SK-N-SH (cell line): ENCODE measurements at regions not wholly inside any gene's neighbourhood (a gene's known extent, or its start where the extent isn't known, plus 50 kb on each side); places are given as distances from the start of the nearest gene placed in this dataset.

Experiments used
- CTCF ChIA-PET: fragments of 300-600, 350-600 bp; formaldehyde crosslinking; extraction: SDS; loops from one replicate; lab custom pipeline; 2021; lab: Yijun Ruan, JAX
- POLR2A ChIA-PET: fragments of 350-600 bp; sonication (Branson Sonifier 250); formaldehyde crosslinking; extraction: SDS; loops from one replicate; lab custom pipeline; 2020; ENCODE audit warnings: antibody characterized with exemption, inconsistent platforms; lab: Yijun Ruan, JAX
- DNase-seq: peaks from one replicate; pipeline ENCODE4 v3.0.0; 2012
- H2AFZ ChIP-seq: fragments of 200-600 bp; sonication (generic); 2 replicates; pipeline ENCODE4 v1.8.1; 2016; ENCODE audit warnings: antibody characterized with exemption, mild to moderate bottlenecking, low read depth
- H3F3A ChIP-seq: fragments of 200-600 bp; sonication (generic); replicated peaks from 2 replicates; pipeline ENCODE3; 2016; ENCODE audit warnings: antibody characterized with exemption, mild to moderate bottlenecking; ENCODE audit not compliant: insufficient read depth
- H3K27ac ChIP-seq, 2 experiments: fragments of 200-500 bp in 1 of 2; fragments of 200-600 bp in 1 of 2; sonication (Bioruptor generic) in 1 of 2; sonication (generic), shearing (Covaris generic) in 1 of 2; 2 replicates each; pipeline versions ENCODE4 v1.5.1 to v1.6.1; 2014 to 2016; ENCODE audit warnings: low read depth in 2 of 2, inconsistent platforms in 1 of 2, low read length in 1 of 2, mild to moderate bottlenecking in 1 of 2, mixed read lengths in 1 of 2
- H3K27me3 ChIP-seq: fragments of 200-600 bp; sonication (generic), shearing (Covaris generic); 2 replicates; pipeline ENCODE4 v1.6.1; 2016; ENCODE audit warnings: mixed run types; ENCODE audit not compliant: insufficient read depth
- H3K36me3 ChIP-seq, 2 experiments: fragments of 200-500 bp in 1 of 2; fragments of 200-600 bp in 1 of 2; sonication (Bioruptor generic) in 1 of 2; sonication (generic) in 1 of 2; replicated peaks in 1 of 2; 2 replicates each; pipeline versions ENCODE3 to v1.5.1; 2014 to 2016; ENCODE audit warnings: low read length in 1 of 2, mild to moderate bottlenecking in 1 of 2; ENCODE audit not compliant: insufficient read depth in 2 of 2, control insufficient read depth in 1 of 2
- H3K4me1 ChIP-seq, 2 experiments: fragments of 200-500 bp in 1 of 2; fragments of 200-600 bp in 1 of 2; sonication (Bioruptor generic) in 1 of 2; sonication (generic), shearing (Covaris generic) in 1 of 2; 2 replicates each; pipeline versions ENCODE4 v1.5.1 to v1.6.1; 2014 to 2016; ENCODE audit warnings: low read depth in 1 of 2, low read length in 1 of 2, mixed run types in 1 of 2; ENCODE audit not compliant: insufficient read depth in 2 of 2, control insufficient read depth in 1 of 2
- H3K4me2 ChIP-seq: fragments of 200-600 bp; sonication (generic), shearing (Covaris generic); 2 replicates; pipeline ENCODE4 v1.6.1; 2017; ENCODE audit warnings: mixed run types
- H3K4me3 ChIP-seq, 2 experiments: fragments of 200-500 bp in 1 of 2; fragments of 200-600 bp in 1 of 2; sonication (Bioruptor generic) in 1 of 2; sonication (generic), shearing (Covaris generic) in 1 of 2; 2 replicates each; pipeline versions ENCODE4 v1.5.1 to v1.8.1; 2014 to 2016; ENCODE audit warnings: low read depth in 2 of 2, inconsistent platforms in 1 of 2, low read length in 1 of 2, mild to moderate bottlenecking in 1 of 2, mixed read lengths in 1 of 2, moderate library complexity in 1 of 2
- H3K79me2 ChIP-seq: fragments of 200-600 bp; sonication (generic); 2 replicates; pipeline ENCODE4 v1.8.1; 2017; ENCODE audit warnings: mild to moderate bottlenecking; ENCODE audit not compliant: insufficient read depth
- H3K9ac ChIP-seq: fragments of 200-600 bp; sonication (generic); 2 replicates; pipeline ENCODE4 v1.6.1; 2017; ENCODE audit warnings: mixed run types
- H3K9me2 ChIP-seq: fragments of 200-600 bp; sonication (generic); 2 replicates; pipeline ENCODE4 v1.6.1; 2017; ENCODE audit warnings: mixed run types
- H3K9me3 ChIP-seq: fragments of 200-600 bp; sonication (generic); 2 replicates; pipeline ENCODE4 v1.6.1; 2017; ENCODE audit warnings: mixed run types, mild to moderate bottlenecking, moderate library complexity
- H4K20me1 ChIP-seq: fragments of 200-600 bp; sonication (generic); 2 replicates; pipeline ENCODE4 v1.6.1; 2017; ENCODE audit warnings: mild to moderate bottlenecking, mixed run types; ENCODE audit not compliant: insufficient read depth
- CHD2 ChIP-seq: fragments of 150-350 bp; IDR thresholded peaks from 2 replicates; pipeline ENCODE4 v1.6.1; 2018; ENCODE audit warnings: low read length; ENCODE audit not compliant: partially characterized antibody
- FOSL2 ChIP-seq: IDR thresholded peaks from 2 replicates; pipeline ENCODE4 v1.4.0; 2012; ENCODE audit warnings: low read depth, mild to moderate bottlenecking, moderate library complexity, borderline replicate concordance
- FOXJ3 ChIP-seq: sonication (generic); formaldehyde crosslinking; IDR thresholded peaks from 2 replicates; pipeline ENCODE4 v1.5.1; 2020; ENCODE audit warnings: mild to moderate bottlenecking, missing genetic modification reagents
- FOXM1 ChIP-seq: IDR thresholded peaks from 2 replicates; pipeline ENCODE4 v1.4.0; 2012; ENCODE audit warnings: low read depth, mild to moderate bottlenecking
- GABPA ChIP-seq: IDR thresholded peaks from 2 replicates; pipeline ENCODE4 v1.4.0; 2012; ENCODE audit warnings: low read depth, mild to moderate bottlenecking
- GATA2 ChIP-seq: sonication (generic); formaldehyde crosslinking; IDR thresholded peaks from 2 replicates; pipeline ENCODE4 v1.5.0; 2020; ENCODE audit warnings: mild to moderate bottlenecking, missing genetic modification reagents
- MAX ChIP-seq: IDR thresholded peaks from 2 replicates; pipeline ENCODE4 v1.4.0; 2012; ENCODE audit warnings: low read depth
- RAD21 ChIP-seq: IDR thresholded peaks from 2 replicates; pipeline ENCODE4 v1.6.1; 2012; ENCODE audit warnings: mild to moderate bottlenecking, low read length
- RXRA ChIP-seq: IDR thresholded peaks from 2 replicates; pipeline ENCODE4 v1.4.0; 2012; ENCODE audit warnings: low read depth, mild to moderate bottlenecking, borderline replicate concordance
- USF1 ChIP-seq: IDR thresholded peaks from 2 replicates; pipeline ENCODE4 v1.4.0; 2012; ENCODE audit warnings: low read depth, borderline replicate concordance
- USF2 ChIP-seq: fragments of 150-350 bp; IDR thresholded peaks from 2 replicates; pipeline ENCODE4 v1.6.1; 2017; ENCODE audit warnings: antibody characterized with exemption, low read length, low read depth, borderline replicate concordance
- ZBTB33 ChIP-seq: IDR thresholded peaks from 2 replicates; pipeline ENCODE4 v1.4.0; 2012; ENCODE audit warnings: low read depth, borderline replicate concordance
- WGBS: methylation state at CpG from one replicate; pipeline ENCODE4 v1.1.6; 2017; ENCODE audit warnings: low lambda C conversion rate; 5-methylcytosine and 5-hydroxymethylcytosine counted together

GRCh38 chr14:105938055-105938863 is 411.9 kb downstream of the TMEM121 start:
- Histone ChIP-seq H3K9me2 (no peaks in the 10 kb centered on the region), H3K79me2 (no peaks in the 10 kb centered on the region), H3K27me3 (no peaks in the 10 kb centered on the region; the same call in 1 of the 2 replicates), H4K20me1 (no peaks in the 10 kb centered on the region), H3K9ac (no peak overlapping the region), H2AFZ (no peak overlapping the region), H3K36me3 (no peaks in the 10 kb centered on the region), H3K4me2 (no peak overlapping the region), H3F3A (no peaks in the 10 kb centered on the region), H3K27ac (no peak overlapping the region), H3K4me1 (no peaks in the 10 kb centered on the region), H3K4me3 (no peak overlapping the region), H3K9me3 (no peaks in the 10 kb centered on the region)
- TF ChIP-seq GABPA (no peak), ZBTB33 (no peak), RAD21 (no peak), USF2 (no peak), RXRA (no peak)
- ChIA-PET POLR2A (no interaction called here), CTCF (no interaction called here)
- WGBS = 15% methylated on average over 15 of the region's 17 CpGs
- no peak for DNase-seq

GRCh38 chr14:105938959-105939358 is 412.6 kb downstream of the TMEM121 start:
- no peak overlapping the region for H3K4me2 ChIP-seq
- no peaks in the 10 kb centered on the region for H3K36me3 ChIP-seq
- H2AFZ ChIP-seq = no peak overlapping the region
- TF ChIP-seq FOXM1 = no peak
- no peak for TF ChIP-seq USF2
- TF ChIP-seq CHD2 = no peak
- TF ChIP-seq USF1 = no peak
- TF ChIP-seq GATA2 = no peak
- TF ChIP-seq FOXJ3 = no peak
- TF ChIP-seq GABPA = no peak
- TF ChIP-seq FOSL2 = no peak
- no peak for TF ChIP-seq MAX
- ChIA-PET CTCF (no interaction called here), POLR2A (no interaction called here)
- WGBS = 0% methylated on average over 1 of the region's 1 CpG
- H3K4me3 ChIP-seq = no peak overlapping the region
- no peak for DNase-seq
- no peaks in the 10 kb centered on the region for H4K20me1 ChIP-seq
- no peaks in the 10 kb centered on the region; the same call in 1 of the 2 replicates for H3K27me3 ChIP-seq
- no peak overlapping the region for H3K9ac ChIP-seq
- H3F3A ChIP-seq = no peaks in the 10 kb centered on the region
- H3K4me1 ChIP-seq = no peaks in the 10 kb centered on the region
- H3K9me2 ChIP-seq = no peaks in the 10 kb centered on the region
- no peaks in the 10 kb centered on the region for H3K9me3 ChIP-seq
- no peak overlapping the region for H3K27ac ChIP-seq
- H3K79me2 ChIP-seq = no peaks in the 10 kb centered on the region
